ENCODE measurements at regions not wholly inside any gene's neighbourhood (a gene's known extent, or its start where the extent isn't known, plus 50 kb on each side); places are given as distances from the start of the nearest gene placed in this dataset.

DNA sequence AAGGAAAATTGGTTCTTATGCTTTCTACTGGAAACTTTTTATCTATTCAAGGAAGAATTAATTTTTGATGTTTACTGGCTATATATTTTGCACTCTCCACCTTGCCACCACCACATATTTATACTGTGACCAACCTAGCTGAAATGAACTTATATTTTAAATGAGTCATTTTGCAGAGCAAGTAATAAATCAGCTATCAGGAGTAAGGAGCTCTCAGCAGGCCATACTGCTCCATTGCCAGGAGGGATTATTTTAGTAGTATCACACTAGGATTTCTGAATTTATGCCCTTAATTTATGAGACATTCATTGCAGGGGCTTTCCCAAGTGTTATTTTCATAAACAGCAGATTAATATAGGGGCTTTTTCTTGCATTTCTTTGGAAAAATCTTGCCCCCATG is 125.8 kb upstream of the CYP1B1 start:
- Histone ChIP-seq H3K4me1 (ENCODE audit: control insufficient read depth, insufficient read depth, low read length) (peaks cover 19% of the 10 kb centered on the region), H3K36me3 (ENCODE audit: control insufficient read depth, insufficient read depth, low read length) (no peaks in the 10 kb centered on the region), H3K27me3 (ENCODE audit: control insufficient read depth, insufficient read depth, low read length) (no peaks in the 10 kb centered on the region), H3K9ac (ENCODE audit: low read length) (no peak overlapping the region), H3K27ac (ENCODE audit: low read depth, low read length) (peak overlapping the region; percentile 12), H3K4me3 (ENCODE audit: low read length) (no peak overlapping the region)

DNA sequence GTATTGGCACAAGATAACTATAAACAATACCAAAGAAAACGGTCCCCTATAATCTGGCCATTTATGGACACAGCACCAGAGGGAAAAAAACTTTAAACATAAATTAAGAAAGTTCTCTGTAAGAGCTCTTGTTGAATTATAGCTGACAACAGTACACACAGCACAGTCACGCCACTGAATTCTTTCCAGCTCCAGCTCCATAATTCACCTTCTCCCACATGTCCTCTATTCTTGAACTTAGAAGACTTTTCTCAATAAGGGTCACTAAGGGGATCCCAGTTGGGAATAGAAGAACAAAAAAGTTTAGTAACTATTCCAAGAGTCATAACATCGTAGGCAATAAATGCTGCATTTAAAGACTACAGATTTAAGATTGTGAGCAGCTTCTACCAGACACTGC is 124.6 kb upstream of the CYP1B1 start:
- H3K27ac ChIP-seq (ENCODE audit: low read depth, low read length) = peak overlapping the region; percentile 79
- H3K4me1 ChIP-seq (ENCODE audit: control insufficient read depth, insufficient read depth, low read length) = peaks cover 19% of the 10 kb centered on the region
- no peak overlapping the region for H3K9ac ChIP-seq (ENCODE audit: low read length)
- H3K27me3 ChIP-seq (ENCODE audit: control insufficient read depth, insufficient read depth, low read length) = no peaks in the 10 kb centered on the region
- H3K4me3 ChIP-seq (ENCODE audit: low read length) = no peak overlapping the region
- no peaks in the 10 kb centered on the region for H3K36me3 ChIP-seq (ENCODE audit: control insufficient read depth, insufficient read depth, low read length)

DNA sequence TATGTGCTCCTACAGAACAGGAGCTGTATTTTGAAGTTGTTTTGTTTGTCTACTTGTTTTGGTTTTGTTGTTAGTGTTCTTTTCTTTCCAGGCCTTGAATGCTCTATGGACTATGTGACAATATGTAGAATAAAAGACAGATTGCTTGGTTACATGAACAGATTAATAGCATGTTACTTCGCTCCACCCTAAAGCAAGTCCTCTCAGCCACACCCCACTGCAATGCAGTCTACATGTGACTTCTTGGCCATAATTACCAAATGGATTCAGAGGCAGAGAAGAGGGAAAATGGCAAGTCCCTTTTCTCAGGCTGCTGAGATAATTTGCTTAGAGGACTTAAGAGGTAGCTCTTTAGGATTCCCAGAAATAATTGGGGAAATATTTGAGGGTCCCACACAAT is 123.2 kb upstream of the CYP1B1 start:
- Histone ChIP-seq H3K27ac (ENCODE audit: low read depth, low read length) (no peak overlapping the region), H3K9ac (ENCODE audit: low read length) (no peak overlapping the region), H3K4me3 (ENCODE audit: low read length) (no peak overlapping the region), H3K4me1 (ENCODE audit: control insufficient read depth, insufficient read depth, low read length) (peaks cover 19% of the 10 kb centered on the region), H3K36me3 (ENCODE audit: control insufficient read depth, insufficient read depth, low read length) (no peaks in the 10 kb centered on the region), H3K27me3 (ENCODE audit: control insufficient read depth, insufficient read depth, low read length) (no peaks in the 10 kb centered on the region)

DNA sequence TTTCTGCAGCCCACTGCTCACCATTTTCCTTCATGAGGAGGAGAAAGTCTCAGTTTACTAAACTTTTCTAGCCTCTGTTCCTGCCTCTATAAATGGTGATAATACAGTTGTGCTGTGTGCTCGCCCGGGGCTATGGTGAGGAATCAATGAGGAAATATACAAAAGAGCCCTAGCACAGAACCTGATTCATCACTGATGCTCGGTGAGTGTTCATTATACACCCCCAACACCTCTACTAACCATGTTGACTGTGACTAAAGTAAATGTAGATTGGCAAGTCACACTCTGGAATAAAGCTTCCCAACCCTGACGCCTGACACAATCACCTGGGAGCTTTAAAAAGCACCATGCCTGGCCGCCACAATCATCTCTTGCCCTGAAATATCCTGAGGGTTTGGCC is 118.8 kb upstream of the CYP1B1 start:
- Histone ChIP-seq H3K27ac (ENCODE audit: low read depth, low read length) (no peak overlapping the region), H3K4me3 (ENCODE audit: low read length) (no peak overlapping the region), H3K9ac (ENCODE audit: low read length) (no peak overlapping the region), H3K36me3 (ENCODE audit: control insufficient read depth, insufficient read depth, low read length) (no peaks in the 10 kb centered on the region), H3K27me3 (ENCODE audit: control insufficient read depth, insufficient read depth, low read length) (no peaks in the 10 kb centered on the region), H3K4me1 (ENCODE audit: control insufficient read depth, insufficient read depth, low read length) (peaks cover 4% of the 10 kb centered on the region)

DNA sequence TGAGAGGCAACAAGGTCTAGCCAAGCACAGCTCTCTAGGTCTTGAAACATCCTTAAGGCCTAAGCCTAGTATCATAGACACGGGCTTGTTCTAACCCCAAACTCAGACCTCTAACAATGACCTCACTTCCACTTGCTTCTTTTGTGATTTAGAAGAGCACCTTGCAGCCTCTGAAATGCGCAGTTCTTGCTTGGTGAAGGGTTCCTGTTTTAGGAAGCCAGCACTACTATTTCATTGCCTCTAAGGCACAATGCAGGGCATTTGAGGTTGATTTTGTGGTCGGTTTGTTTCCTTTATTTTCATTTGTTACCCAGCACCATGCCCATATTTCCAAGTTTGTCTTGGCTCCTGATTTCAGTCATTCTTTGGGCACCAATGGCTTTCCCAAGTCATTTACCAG is 117.0 kb upstream of the CYP1B1 start:
- H3K4me1 ChIP-seq (ENCODE audit: control insufficient read depth, insufficient read depth, low read length) = peaks cover 5% of the 10 kb centered on the region
- H3K4me3 ChIP-seq (ENCODE audit: low read length) = no peak overlapping the region
- no peak overlapping the region for H3K9ac ChIP-seq (ENCODE audit: low read length)
- no peaks in the 10 kb centered on the region for H3K27me3 ChIP-seq (ENCODE audit: control insufficient read depth, insufficient read depth, low read length)
- H3K36me3 ChIP-seq (ENCODE audit: control insufficient read depth, insufficient read depth, low read length) = no peaks in the 10 kb centered on the region
- no peak overlapping the region for H3K27ac ChIP-seq (ENCODE audit: low read depth, low read length)

DNA sequence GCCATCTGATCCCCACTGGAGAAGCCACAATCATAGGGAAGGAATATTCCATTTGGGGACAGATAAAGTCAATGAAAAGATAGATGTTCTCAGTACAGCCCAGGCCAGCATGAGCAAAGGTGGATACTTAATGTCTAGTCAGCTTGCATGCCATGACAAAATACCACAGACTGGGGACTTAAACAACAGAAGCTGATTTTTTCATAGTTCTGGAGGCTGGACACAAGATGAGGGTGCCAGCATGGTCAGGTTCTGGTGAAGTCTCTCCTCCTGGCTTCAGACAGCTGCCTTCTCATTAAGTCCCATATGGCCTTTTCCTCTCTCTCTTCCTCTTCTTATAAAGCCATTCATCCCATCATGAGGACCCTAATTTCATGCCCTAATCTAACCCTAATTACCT is 116.1 kb upstream of the CYP1B1 start:
- H3K27ac ChIP-seq (ENCODE audit: low read depth, low read length) = no peak overlapping the region
- H3K36me3 ChIP-seq (ENCODE audit: control insufficient read depth, insufficient read depth, low read length) = no peaks in the 10 kb centered on the region
- H3K27me3 ChIP-seq (ENCODE audit: control insufficient read depth, insufficient read depth, low read length) = no peaks in the 10 kb centered on the region
- peaks cover 10% of the 10 kb centered on the region for H3K4me1 ChIP-seq (ENCODE audit: control insufficient read depth, insufficient read depth, low read length)
- H3K9ac ChIP-seq (ENCODE audit: low read length) = no peak overlapping the region
- no peak overlapping the region for H3K4me3 ChIP-seq (ENCODE audit: low read length)

DNA sequence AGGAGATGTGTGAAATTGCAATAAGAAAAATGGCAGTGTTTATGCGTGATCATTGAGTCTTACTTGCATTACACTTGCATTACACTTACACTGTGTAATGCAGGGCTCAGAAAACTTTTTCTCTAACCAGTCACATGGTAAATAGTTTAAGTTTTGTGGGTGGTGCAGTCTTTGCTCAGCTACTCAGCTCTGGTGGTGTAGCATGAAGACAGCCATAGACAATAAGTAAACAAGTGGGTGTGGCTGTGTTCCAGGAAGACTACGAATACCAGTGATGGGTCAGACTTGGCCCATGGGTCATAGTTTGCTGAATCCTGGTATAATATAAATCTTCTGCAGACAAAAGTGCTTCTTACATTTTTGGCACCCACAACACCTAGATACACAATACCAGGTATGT is 115.6 kb upstream of the CYP1B1 start:
- no peaks in the 10 kb centered on the region for H3K36me3 ChIP-seq (ENCODE audit: control insufficient read depth, insufficient read depth, low read length)
- H3K27me3 ChIP-seq (ENCODE audit: control insufficient read depth, insufficient read depth, low read length) = no peaks in the 10 kb centered on the region
- no peak overlapping the region for H3K27ac ChIP-seq (ENCODE audit: low read depth, low read length)
- H3K4me1 ChIP-seq (ENCODE audit: control insufficient read depth, insufficient read depth, low read length) = peaks cover 10% of the 10 kb centered on the region
- no peak overlapping the region for H3K9ac ChIP-seq (ENCODE audit: low read length)
- H3K4me3 ChIP-seq (ENCODE audit: low read length) = no peak overlapping the region

DNA sequence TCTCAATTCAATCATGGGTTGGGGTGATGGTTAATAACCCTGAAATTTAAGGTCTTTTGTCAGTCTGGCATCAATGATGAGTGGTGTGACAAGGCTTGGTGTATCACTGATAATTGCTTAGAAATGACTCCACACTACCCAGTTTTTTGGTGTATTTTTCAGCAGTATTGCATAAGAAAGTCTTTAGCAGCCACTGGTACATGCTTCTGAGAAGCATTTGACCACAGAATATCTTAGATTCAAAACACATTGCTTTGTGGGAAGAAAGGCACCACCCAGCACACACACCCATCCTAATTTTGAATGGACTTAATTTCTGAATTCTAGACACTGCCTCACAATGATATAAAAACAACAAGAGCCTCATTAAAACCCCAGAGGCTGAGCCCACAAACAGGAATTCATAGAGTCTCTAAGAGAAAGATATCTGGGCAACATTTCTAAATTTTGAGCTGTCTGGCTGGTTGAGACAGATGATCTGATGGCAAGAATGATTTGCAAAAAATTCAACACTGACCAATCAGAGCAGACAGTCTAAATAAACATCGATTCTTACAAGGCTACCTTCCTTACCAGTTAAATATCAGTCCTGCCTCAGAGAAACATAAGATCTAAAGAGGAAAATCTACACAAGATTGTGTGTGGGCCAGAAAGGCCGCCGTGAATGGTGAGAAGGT is 114.7 kb upstream of the CYP1B1 start:
- Histone ChIP-seq H3K27ac (ENCODE audit: low read depth, low read length) (no peak overlapping the region), H3K27me3 (ENCODE audit: control insufficient read depth, insufficient read depth, low read length) (no peaks in the 10 kb centered on the region), H3K9ac (ENCODE audit: low read length) (no peak overlapping the region), H3K4me1 (ENCODE audit: control insufficient read depth, insufficient read depth, low read length) (peaks cover 10% of the 10 kb centered on the region), H3K4me3 (ENCODE audit: low read length) (no peak overlapping the region), H3K36me3 (ENCODE audit: control insufficient read depth, insufficient read depth, low read length) (no peaks in the 10 kb centered on the region)

DNA sequence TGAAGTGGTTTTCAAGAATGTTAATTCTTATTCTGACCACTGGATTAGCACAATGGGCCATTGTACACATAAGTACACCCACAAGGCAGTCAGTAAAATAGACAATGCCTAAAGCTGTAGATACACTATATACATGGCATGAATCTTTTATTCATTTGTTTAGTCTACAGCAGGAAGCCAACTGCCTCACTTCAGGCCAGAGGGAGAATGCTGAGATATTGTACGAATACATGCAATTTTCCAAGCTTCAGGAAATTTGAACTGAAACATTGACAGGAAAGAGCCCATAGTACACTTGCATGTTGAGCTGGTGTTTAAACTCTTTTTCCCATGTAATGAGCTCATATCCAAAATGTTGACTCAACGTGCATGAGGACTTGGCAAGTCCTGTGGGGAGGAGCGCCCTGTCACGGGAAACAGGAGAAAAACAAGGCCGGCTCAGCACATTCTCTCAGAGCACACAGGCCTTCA is 111.6 kb upstream of the CYP1B1 start:
- H3K36me3 ChIP-seq (ENCODE audit: control insufficient read depth, insufficient read depth, low read length) = no peaks in the 10 kb centered on the region
- H3K4me3 ChIP-seq (ENCODE audit: low read length) = no peak overlapping the region
- H3K27me3 ChIP-seq (ENCODE audit: control insufficient read depth, insufficient read depth, low read length) = no peaks in the 10 kb centered on the region
- H3K9ac ChIP-seq (ENCODE audit: low read length) = no peak overlapping the region
- peaks cover 17% of the 10 kb centered on the region for H3K4me1 ChIP-seq (ENCODE audit: control insufficient read depth, insufficient read depth, low read length)
- H3K27ac ChIP-seq (ENCODE audit: low read depth, low read length) = peak overlapping the region; percentile 67

DNA sequence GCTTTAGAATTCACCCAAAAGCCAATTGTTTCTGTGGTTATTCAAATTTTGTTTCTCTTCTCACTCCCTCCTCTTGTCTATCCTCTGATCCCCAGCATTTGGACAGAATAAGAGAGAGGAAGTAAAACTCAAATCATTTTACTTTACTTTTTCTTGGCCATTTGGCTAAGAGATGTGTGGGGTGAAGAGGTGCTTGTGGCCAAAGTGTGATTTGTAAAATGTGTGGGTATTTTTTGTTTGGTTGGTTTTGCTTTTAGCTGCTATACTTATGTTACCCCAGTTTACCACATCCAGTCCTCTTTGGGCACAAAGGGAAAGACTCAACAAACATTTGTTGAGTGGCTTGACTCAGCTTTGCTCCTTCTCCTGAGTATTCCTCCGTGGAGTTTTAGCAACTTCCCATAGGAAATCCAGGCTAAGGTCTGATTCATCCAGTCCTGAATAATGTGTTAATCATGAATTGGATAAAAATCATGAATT is 109.1 kb upstream of the CYP1B1 start:
- Histone ChIP-seq H3K36me3 (ENCODE audit: control insufficient read depth, insufficient read depth, low read length) (no peaks in the 10 kb centered on the region), H3K9ac (ENCODE audit: low read length) (no peak overlapping the region), H3K4me1 (ENCODE audit: control insufficient read depth, insufficient read depth, low read length) (peaks cover 30% of the 10 kb centered on the region), H3K27ac (ENCODE audit: low read depth, low read length) (no peak overlapping the region), H3K4me3 (ENCODE audit: low read length) (no peak overlapping the region), H3K27me3 (ENCODE audit: control insufficient read depth, insufficient read depth, low read length) (no peaks in the 10 kb centered on the region)

DNA sequence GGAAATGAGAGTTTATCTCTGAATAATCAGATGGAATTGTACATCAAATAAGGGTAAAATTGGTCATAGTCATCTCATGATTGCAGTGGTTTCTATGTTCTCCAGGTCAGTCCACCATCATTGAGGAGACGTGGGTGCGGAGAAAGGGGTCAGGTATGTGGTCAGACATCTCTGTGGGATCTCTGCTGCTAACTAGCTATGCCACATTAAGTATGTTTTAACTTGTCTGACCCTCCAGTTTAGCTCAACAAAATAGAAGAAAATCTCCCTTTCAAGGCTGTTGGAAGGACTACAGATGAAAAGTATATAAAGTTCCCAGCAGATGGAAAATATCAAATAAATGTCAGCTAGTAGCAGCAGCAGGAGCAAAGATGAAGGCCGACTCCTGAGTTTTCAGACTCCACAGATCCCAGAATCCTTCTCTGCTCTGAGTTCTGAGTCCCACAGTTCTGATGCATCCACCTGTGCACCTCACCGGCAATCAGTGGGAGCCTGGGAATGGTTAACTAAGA is 106.6 kb upstream of the CYP1B1 start:
- Histone ChIP-seq H3K4me1 (ENCODE audit: control insufficient read depth, insufficient read depth, low read length) (peaks cover 23% of the 10 kb centered on the region), H3K27me3 (ENCODE audit: control insufficient read depth, insufficient read depth, low read length) (no peaks in the 10 kb centered on the region), H3K4me3 (ENCODE audit: low read length) (no peak overlapping the region), H3K27ac (ENCODE audit: low read depth, low read length) (peak overlapping the region; percentile 15), H3K36me3 (ENCODE audit: control insufficient read depth, insufficient read depth, low read length) (no peaks in the 10 kb centered on the region), H3K9ac (ENCODE audit: low read length) (no peak overlapping the region)

DNA sequence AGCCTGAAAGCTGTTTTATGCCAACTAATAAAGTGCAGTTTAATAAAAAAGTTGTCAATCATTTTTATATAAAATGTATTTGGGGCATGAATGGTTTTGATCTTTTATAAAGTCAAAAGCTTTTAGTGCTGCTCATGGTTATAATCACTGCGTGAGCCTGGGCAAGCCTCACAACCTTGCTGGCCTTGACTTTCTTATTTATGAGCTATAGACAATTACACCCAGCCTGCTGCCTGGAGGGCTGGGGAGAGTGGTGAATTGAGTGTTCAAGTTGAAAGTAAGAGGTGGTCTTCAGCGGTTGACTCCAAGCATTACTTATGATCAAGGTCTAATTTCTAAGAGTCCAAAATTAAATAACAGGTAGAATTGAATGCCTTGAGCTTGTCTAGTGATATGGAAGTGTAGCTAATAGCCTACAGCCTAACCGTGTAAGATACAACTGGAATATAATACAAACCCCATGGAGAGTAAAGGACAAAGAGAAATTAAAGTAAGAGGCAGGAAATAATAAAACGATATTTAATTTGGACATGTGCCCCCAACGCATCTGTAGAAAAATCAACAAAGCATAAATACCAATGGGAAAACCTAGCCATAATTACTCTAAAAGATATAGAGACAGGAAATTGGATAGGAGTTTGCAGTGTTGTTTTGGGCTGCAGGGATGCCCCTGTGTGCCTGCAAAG is 106.0 kb upstream of the CYP1B1 start:
- no peak overlapping the region for H3K9ac ChIP-seq (ENCODE audit: low read length)
- H3K27me3 ChIP-seq (ENCODE audit: control insufficient read depth, insufficient read depth, low read length) = no peaks in the 10 kb centered on the region
- H3K27ac ChIP-seq (ENCODE audit: low read depth, low read length) = peak overlapping the region; percentile 15
- no peak overlapping the region for H3K4me3 ChIP-seq (ENCODE audit: low read length)
- no peaks in the 10 kb centered on the region for H3K36me3 ChIP-seq (ENCODE audit: control insufficient read depth, insufficient read depth, low read length)
- H3K4me1 ChIP-seq (ENCODE audit: control insufficient read depth, insufficient read depth, low read length) = peaks cover 20% of the 10 kb centered on the region

DNA sequence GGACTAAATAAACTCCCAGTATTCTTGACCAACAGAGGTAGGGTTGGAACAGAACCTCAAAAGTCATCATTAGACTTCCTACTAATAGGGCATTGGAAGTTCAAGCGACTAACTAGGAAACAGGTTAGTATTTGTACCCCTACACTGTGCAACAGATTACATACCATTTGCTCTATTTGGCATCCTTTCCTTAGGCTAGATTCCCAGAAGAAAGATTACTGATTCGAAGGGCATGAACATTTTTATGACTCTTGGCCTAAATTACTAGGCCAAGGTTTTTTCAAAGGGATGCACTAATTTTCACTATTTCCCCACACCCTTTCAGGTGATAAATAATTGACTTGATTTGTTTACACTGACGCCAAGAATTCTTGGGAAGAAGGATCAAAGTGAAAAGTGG is 104.8 kb upstream of the CYP1B1 start:
- Histone ChIP-seq H3K36me3 (ENCODE audit: control insufficient read depth, insufficient read depth, low read length) (no peaks in the 10 kb centered on the region), H3K4me1 (ENCODE audit: control insufficient read depth, insufficient read depth, low read length) (peaks cover 20% of the 10 kb centered on the region), H3K4me3 (ENCODE audit: low read length) (no peak overlapping the region), H3K27ac (ENCODE audit: low read depth, low read length) (no peak overlapping the region), H3K9ac (ENCODE audit: low read length) (no peak overlapping the region), H3K27me3 (ENCODE audit: control insufficient read depth, insufficient read depth, low read length) (no peaks in the 10 kb centered on the region)

Measured in rectal smooth muscle tissue (tissue), 1 donor.